Stimulated activated CD8-positive, alpha-beta memory T cell treated with anti-CD3 and anti-CD28 coated beads, Interleukin-7, amount 100 ng/mL, for 48 hours (primary cell): ENCODE measurements at regions not wholly inside any gene's neighbourhood (a gene's known extent, or its start where the extent isn't known, plus 50 kb on each side); places are given as distances from the start of the nearest gene placed in this dataset.

Experiments
- DNase-seq, 2 donors: peaks; one replicate each; pipeline ENCODE4 v3.0.0-alpha.2; 2020; ENCODE audit warnings: low read depth in 1 of 2; ENCODE audit errors: extremely low read depth in 1 of 2

DNA sequence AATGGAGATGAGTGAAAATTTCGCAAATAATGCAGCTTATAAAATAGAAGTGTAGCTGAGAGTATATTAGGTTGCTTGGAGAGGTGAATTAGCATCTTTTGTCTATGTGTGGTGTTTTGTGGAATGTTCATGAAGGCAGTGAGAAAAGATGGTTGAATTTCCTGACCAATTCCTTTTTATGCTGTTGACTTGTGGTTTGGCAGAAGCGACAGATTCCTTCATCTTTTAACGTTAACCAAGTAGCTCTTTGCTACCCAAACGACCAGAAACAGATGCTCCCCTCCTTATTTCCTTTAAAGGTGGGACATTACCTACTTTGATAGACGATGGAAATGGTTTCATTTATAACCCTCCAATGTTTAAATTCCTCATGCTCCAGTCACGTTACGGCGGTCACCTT lies 390.5 kb downstream of the QKI start:
- no peak for DNase-seq

DNA sequence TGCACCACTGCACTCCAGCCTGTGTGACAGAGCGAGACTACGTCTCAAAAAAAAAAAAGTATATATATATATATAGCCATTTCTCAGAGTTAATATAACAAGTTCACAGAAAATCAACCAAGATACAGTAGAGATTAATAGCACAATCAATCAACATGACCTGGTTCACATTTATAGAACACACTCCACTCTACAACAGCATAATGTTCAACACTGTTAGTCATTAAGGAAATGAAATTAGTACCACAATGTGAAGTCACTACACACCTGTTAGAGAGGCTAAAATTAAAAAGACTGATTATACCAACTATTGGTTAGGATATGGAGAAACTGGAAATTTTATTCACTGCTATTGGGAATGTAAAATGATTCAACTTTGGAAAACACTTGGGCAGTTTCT lies 387.7 kb downstream of the QKI start:
- DNase-seq: no peak

- DNase-seq: no peak
Observed at GRCh38 chr6:163797296-163797845, 382.9 kb downstream of the QKI start.

DNA sequence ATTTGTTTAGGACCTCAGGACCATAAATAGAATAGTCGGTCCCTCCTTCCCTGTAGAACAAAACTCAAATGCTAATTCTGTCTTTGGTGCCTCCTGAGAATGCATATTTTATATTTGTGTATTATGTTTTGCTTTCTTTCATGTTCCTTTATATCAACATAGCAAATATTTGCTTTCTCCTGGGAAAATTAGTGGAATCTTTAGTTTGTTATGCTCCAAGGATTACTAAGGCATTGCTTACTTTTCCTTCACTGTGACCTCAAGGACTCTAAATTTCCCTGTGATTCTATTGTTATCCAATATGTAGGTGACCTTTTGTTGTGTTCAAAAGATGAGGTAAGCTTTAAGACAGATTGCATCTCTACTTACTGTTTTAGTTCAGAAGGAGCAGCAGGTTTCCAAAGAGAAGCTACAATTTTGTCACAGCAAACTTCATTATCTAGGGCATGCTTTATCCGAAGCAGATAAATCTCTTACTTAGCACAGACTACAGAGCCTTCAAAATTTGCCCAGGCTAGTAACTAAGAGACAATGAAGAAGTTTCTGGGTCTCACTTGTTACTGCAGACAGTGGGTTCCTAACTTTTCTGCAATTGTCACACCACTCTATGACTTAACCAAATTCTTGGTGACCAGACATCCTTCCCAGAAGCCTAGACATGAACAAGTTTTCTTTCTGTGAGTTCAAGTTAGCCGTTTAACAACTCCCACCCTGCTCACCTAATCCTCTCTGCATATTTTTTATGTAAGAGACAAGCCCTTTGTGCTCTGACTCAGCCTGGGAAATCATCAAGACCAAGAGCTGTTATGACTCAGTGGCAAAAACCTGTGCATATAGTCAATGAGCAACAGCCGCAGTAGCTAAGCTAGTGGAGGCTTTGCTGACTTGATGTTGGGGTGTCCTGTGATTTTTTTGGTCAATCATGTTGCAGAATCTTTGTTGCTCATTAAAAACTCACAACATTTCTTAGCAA lies 378.8 kb downstream of the QKI start:
- no peak for DNase-seq

- DNase-seq: no peak
Observed at GRCh38 chr6:163790266-163790840, 375.8 kb downstream of the QKI start.

GRCh38 chr6:163789199-163789810 lies 374.8 kb downstream of the QKI start:
- no peak for DNase-seq

DNA sequence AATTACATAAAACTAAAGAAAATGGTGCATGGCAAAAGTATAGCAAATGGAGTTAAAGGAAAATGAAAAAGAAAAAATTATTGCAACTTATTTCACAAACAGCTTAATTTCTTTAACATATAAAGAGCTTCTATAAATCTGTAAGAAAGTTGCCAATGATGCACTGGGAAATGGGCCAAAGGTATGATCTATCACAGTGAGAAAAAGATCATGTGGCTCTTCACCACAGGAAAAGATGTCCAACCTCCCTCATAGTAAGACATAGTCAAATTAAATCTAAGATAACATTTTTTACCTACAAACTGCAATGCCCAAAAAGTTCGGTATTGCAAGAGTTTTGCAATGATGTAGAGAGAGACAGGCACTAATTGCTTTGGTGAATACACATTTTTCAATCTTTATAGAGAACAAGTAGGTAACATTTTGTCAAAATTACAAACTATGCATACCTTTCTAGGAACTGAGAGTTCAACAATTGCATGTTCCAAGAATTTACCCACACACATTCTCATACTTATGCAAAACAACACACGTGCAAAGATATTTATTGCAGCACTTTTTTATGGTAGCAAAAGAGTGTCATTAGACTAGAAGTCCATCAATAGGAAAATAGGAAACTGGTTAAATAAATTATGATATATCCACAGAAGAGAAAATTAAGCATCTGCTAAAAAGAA lies 372.6 kb downstream of the QKI start:
- DNase-seq: no peak

GRCh38 chr6:163782436-163783003 lies 368.0 kb downstream of the QKI start:
- no peak for DNase-seq

DNA sequence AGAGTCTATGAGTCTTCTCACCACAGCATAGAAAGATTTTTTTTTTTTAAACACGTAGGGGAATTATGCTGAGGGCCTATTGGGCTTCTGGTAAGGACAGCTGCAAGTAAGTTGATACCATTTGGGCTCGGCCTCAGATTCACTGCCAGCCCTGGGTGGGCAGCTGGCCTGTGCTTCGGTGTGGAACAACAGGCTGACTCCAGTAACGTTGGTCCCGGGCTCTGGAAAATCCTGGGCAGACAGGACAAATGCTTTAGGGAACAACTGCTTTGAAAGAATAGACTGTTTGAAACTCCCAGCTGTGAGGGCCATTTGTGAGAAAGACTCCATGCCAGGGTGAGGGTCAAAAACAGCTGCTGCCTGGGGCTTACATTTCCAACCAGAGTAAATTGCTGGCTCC lies 366.5 kb downstream of the QKI start:
- DNase-seq: no peak

GRCh38 chr6:163779727-163780284 lies 365.3 kb downstream of the QKI start:
- no peak for DNase-seq

- DNase-seq: no peak
Observed at GRCh38 chr6:163777716-163778115, 363.2 kb downstream of the QKI start.

- no peak for DNase-seq
Observed at GRCh38 chr6:163776906-163777686, 362.6 kb downstream of the QKI start.

GRCh38 chr6:163776196-163776905 lies 361.8 kb downstream of the QKI start:
- DNase-seq: no peak

DNA sequence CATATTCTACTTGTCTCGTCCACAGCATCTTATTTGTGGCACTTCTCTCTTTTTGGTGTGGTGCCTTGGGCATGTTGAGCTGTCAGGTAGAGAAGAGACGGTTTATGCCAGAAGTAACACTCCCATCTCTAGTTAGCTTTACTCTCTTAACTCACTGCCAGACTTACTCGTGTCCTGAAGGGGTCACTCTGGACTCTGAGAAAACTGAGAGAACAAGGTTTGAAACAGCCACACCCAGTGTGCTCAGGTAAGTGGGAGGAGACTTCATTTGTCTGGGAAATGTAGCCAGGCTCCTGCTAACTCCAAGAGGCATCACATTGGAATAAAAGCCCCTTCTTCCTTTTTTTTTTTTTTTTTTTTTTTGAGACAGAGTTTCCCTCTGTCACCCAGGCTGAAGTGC lies 360.8 kb downstream of the QKI start:
- DNase-seq: no peak

GRCh38 chr6:163774485-163774884 lies 360.0 kb downstream of the QKI start:
- DNase-seq: no peak

- DNase-seq: no peak
Observed at GRCh38 chr6:163773646-163774045, 359.1 kb downstream of the QKI start.

GRCh38 chr6:163772701-163773100 lies 358.2 kb downstream of the QKI start:
- DNase-seq: no peak

- DNase-seq: no peak
Observed at GRCh38 chr6:163771180-163771579, 356.7 kb downstream of the QKI start.

- DNase-seq: no peak
Observed at GRCh38 chr6:163768905-163769304, 354.4 kb downstream of the QKI start.
